GM20000 (cell line): ENCODE measurements at regions not wholly inside any gene's neighbourhood (a gene's known extent, or its start where the extent isn't known, plus 50 kb on each side); places are given as distances from the start of the nearest gene placed in this dataset.

Experiments
- DNase-seq: peaks from one replicate; pipeline ENCODE4 v3.0.0; 2012; ENCODE audit warnings: low spot score
- TF ChIP-seq, protein P1 (sequence below): IDR thresholded peaks from 2 replicates; pipeline ENCODE4 v1.5.1; 2012; ENCODE audit warnings: mild to moderate bottlenecking, control low read depth; ENCODE audit errors: extremely low read depth, missing control alignments

DNA sequence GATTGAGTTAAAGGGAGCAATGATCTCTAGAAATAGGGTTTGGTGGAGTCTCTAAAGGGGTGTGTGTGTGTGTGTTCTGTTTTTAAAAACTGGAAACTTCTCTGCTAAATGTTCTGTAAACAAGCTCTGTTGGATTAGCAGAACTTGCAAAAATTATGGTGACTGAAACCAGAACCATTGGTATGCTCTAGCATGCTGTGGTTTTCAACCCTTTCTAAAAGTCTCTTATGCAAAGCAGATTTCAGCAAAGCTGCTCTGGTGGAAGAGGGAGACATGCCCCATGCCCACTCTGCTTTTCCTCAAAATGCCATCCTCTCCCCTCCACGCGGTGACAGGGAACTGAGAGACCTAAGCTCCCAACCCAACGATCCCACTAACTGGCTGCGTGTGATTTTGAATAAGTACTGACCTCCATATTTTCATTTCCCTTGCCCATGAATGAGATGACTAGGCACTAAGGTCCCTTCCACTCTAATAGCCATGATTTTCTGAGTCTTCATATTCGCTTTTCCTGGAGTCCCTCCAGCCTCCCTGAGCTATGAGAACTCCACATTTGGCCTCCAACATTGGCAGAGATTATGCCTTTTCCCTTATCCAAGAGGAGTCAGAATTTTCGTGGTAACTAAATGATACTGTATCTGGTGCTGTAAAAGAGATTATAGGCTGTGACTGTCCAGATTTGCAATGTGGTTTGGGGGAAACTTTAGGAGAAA is 117.3 kb upstream of the PALS2 start:
- TF ChIP-seq, protein P1, sequence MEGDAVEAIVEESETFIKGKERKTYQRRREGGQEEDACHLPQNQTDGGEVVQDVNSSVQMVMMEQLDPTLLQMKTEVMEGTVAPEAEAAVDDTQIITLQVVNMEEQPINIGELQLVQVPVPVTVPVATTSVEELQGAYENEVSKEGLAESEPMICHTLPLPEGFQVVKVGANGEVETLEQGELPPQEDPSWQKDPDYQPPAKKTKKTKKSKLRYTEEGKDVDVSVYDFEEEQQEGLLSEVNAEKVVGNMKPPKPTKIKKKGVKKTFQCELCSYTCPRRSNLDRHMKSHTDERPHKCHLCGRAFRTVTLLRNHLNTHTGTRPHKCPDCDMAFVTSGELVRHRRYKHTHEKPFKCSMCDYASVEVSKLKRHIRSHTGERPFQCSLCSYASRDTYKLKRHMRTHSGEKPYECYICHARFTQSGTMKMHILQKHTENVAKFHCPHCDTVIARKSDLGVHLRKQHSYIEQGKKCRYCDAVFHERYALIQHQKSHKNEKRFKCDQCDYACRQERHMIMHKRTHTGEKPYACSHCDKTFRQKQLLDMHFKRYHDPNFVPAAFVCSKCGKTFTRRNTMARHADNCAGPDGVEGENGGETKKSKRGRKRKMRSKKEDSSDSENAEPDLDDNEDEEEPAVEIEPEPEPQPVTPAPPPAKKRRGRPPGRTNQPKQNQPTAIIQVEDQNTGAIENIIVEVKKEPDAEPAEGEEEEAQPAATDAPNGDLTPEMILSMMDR, result no peak
- no peak for DNase-seq

DNA sequence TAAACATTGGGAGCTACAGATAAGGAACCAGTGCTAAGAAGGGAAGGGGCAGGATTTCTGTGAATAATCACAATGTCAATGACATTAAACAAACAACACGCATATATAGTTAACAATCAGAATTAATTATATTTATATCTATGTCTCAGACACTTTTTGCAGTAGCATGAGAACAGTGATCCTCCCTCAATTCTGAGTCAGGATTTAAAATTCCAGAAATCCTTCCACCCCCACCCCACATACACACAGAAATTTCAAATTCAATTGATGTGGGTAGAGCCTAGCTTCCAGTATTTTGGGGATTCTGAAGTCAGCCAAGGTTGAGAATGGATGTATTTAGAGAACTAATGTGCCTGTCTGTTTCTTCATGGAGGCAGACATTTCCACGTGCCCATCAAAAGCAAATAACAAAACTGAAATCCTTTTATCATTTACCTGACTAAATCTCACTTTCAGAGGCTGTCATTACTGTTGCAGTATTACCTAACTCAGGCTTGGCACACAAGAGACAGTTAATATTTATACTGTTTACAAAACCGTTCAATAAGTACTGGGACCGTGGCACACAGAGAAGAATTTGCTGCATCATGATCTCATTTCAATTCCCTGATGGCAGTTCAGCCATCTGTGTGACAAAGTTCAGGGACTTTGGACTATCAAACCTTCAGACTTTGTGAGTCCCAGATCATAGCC is 116.6 kb upstream of the PALS2 start:
- TF ChIP-seq, protein P1, result no peak
- no peak for DNase-seq

DNA sequence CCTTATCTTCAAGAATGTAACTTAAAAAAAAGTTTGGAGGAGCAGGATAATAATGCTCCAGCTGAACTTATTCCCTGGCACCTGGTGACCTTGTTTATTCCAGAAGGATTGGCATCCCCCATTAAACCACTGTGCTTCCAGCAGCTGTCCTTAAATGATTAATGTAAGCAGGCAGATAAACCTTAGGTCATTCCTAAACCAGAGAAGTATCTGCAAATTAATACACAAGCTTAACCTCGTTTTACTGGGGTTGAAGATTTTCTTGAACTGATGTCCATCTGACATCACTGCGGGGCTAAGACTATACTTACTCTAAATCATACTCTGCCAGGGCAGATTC is 116.1 kb upstream of the PALS2 start:
- no peak for DNase-seq
- TF ChIP-seq, protein P1, result no peak

DNA sequence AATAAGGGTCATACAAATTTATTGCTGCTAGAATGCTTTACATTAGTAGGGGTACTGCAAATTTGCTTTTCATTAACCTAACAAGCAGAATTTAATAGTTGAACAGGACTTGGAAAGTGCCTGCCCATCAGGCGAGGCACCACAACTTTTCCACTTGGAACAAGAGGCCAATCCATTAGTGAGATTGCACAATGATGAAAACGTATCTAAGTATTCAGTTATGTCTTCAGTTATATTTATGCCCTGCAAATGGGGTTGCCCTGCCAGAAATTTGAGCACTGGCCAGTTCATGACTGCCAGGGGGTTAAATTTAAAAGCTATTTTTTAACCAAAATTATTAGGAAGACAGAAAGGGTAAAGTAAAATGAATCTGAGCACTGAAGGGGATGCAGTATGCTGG is 111.1 kb upstream of the PALS2 start:
- DNase-seq, result no peak
- TF ChIP-seq, protein P1, result no peak

DNA sequence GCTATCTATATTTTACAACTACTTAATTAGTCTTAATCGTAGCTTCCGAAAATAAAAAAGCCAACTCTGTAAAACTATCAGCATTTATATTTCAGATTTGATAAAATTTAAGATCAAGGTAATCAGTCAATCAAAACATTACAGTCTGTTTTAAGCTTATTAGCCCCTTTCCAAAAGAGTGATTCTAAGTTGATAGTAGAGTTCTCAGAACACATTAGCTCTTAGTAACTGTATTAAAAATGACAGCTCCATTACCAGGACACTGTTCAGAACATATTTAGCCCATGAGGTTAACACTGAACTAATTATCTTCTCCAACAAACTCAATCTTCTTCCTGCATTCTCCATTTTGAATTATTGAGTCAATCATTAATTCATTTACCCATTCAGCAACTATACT is 110.3 kb upstream of the PALS2 start:
- TF ChIP-seq, protein P1, result no peak
- no peak for DNase-seq

DNA sequence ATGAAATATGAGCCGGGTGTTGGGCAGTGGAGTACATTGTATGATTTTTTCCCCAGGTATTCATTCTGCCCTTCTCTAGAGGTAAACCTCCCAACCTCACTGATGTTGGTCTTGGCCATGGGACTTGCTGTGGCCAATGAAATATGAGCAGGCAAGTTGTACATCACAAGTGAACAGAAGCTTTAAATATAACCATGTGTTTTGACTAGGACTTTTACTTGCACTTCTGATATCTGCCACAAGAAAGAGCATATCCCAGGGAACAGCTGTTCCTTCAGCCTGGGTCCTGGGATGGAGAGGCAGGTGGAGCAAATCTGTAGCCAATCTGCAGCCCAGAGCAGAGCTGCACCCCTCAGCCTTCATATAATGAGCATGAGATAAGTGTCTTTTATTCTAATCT is 109.8 kb upstream of the PALS2 start:
- TF ChIP-seq, protein P1, result no peak
- no peak for DNase-seq

DNA sequence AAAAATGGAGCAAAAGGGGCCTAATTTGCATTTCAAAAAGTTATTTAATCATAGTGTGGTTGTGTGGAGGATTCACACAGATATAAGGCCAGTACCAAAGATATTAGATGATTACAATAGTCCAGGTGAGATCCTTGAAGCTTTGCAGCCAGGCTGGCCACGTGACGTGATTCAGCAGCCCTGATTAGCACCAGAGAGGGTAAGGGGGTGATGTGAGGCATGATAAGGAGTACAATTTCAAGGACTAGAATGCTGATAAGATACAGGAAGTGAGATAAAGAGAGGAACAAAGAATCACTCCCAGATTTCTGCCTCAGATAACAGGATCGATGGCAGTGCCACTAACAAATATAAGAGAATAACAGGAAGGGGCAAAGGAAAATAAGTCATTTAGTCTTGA is 108.4 kb upstream of the PALS2 start:
- DNase-seq, result no peak
- TF ChIP-seq, protein P1, result no peak
